NCI-H1417 (cell line): ENCODE measurements at regions not wholly inside any gene's neighbourhood (a gene's known extent, or its start where the extent isn't known, plus 50 kb on each side); places are given as distances from the start of the nearest gene placed in this dataset.
"Not testable (repeated sequence)": the region's sequence is repeated elsewhere in the genome, so short reads cannot be mapped to it uniquely, and the experiment has no call there.

Source experiments
- DNase-seq, 3 experiments: peaks; one replicate each; lab custom pipeline; 2025; lab: John Stamatoyannopoulos, UW

GRCh38 chr6:27190126-27190525 is 57.4 kb upstream of the PRSS16 start:
- no peak for DNase-seq

- not testable (repeated sequence) for DNase-seq
These were observed 53.0 kb upstream of the PRSS16 start for GRCh38 chr6:27194453-27194852.

GRCh38 chr6:27195547-27195946 is 52.0 kb upstream of the PRSS16 start:
- DNase-seq = not testable (repeated sequence)
